Subcutaneous abdominal adipose tissue (tissue), 5 donors: ENCODE measurements at regions not wholly inside any gene's neighbourhood (a gene's known extent, or its start where the extent isn't known, plus 50 kb on each side); places are given as distances from the start of the nearest gene placed in this dataset.

Experiments
- H3K27ac ChIP-seq: one replicate; pipeline ENCODE4 v1.7.0; 2013; ENCODE audit warnings: low read depth, mild to moderate bottlenecking, inconsistent platforms, low read length, moderate library complexity
- H3K27me3 ChIP-seq, 5 donors: one replicate each; pipeline ENCODE4 v1.7.0; 2013; ENCODE audit warnings: low read length in 5 of 5, inconsistent platforms in 1 of 5; ENCODE audit not compliant: control insufficient read depth in 5 of 5, insufficient read depth in 4 of 5
- H3K36me3 ChIP-seq, 5 donors: one replicate each; pipeline ENCODE4 v1.7.0; 2013; ENCODE audit warnings: low read length in 5 of 5; ENCODE audit not compliant: control insufficient read depth in 5 of 5, insufficient read depth in 5 of 5
- H3K4me1 ChIP-seq, 5 donors: one replicate each; pipeline ENCODE4 v1.7.0; 2013; ENCODE audit warnings: low read length in 5 of 5, mild to moderate bottlenecking in 3 of 5, moderate library complexity in 1 of 5; ENCODE audit not compliant: control insufficient read depth in 5 of 5, insufficient read depth in 5 of 5
- H3K4me3 ChIP-seq, 5 donors: one replicate each; pipeline ENCODE4 v1.7.0; 2013; ENCODE audit warnings: low read length in 5 of 5, low read depth in 1 of 5
- H3K9ac ChIP-seq, 5 donors: one replicate each; pipeline ENCODE4 v1.7.0; 2013; ENCODE audit warnings: low read length in 5 of 5, mild to moderate bottlenecking in 4 of 5, moderate library complexity in 3 of 5
- H3K9me3 ChIP-seq, 5 donors: one replicate each; pipeline ENCODE4 v1.7.0; 2013; ENCODE audit warnings: low read length in 5 of 5; ENCODE audit not compliant: control insufficient read depth in 5 of 5
- donor health status: healthy.
- donor health status: healthy.
- donor health status: healthy.
- donor health status: healthy.
- donor health status: healthy.

DNA sequence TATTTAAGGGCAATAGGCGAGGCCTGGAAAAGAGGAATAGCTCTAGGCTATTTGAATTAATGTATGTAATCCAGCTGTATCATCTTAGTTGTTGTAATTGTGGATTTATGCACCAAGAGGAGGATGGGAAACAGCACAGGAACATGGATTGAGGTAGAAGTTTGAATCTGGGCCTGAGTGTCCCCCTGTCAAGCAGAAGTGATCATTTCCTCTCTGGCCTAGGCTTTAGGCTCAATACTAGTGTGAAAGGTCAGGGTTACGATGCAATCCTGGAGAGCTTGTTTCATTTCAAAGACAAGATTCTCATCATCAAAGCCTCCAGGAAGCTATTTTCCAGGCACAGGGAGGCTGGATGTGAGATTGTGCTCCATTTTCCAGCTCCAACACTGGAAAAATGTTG, 77.9 kb upstream of the HSD17B12 start:
- no peak overlapping the region for H3K4me3 ChIP-seq
- H3K27me3 ChIP-seq, result peaks cover 0 to 2% (median 0%) of the 10 kb centered on the region in 5 donors
- no peaks in the 10 kb centered on the region for H3K9me3 ChIP-seq
- H3K4me1 ChIP-seq, result no peaks in the 10 kb centered on the region
- no peak overlapping the region for H3K27ac ChIP-seq
- H3K9ac ChIP-seq, result no peak overlapping the region
- no peaks in the 10 kb centered on the region for H3K36me3 ChIP-seq

DNA sequence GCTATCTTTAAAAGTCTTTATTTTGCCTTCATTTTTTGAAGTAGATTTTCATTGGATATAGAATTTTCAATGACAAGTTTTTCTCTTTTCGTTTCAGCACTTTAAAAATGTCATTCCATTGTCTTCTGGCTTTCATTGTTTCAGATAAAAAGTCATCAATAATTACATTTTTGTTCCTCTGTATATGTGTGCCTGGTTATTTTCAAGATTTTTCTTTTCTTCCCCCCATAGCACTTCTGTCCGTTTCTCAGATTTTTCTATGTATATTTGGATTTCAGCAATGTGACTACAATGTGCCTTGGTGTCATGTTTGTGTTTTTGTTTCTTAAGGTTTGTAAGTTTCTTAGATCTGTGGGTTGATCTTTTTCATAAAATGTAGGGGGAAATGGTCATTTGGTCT, 66.3 kb upstream of the HSD17B12 start:
- Histone ChIP-seq H3K9me3 (peaks cover 3 to 12% (median 7%) of the 10 kb centered on the region in 5 donors), H3K27me3 (peaks cover 0 to 4% (median 0%) of the 10 kb centered on the region in 5 donors), H3K4me3 (no peak overlapping the region), H3K4me1 (no peaks in the 10 kb centered on the region), H3K27ac (no peak overlapping the region), H3K9ac (no peak overlapping the region), H3K36me3 (no peaks in the 10 kb centered on the region)

DNA sequence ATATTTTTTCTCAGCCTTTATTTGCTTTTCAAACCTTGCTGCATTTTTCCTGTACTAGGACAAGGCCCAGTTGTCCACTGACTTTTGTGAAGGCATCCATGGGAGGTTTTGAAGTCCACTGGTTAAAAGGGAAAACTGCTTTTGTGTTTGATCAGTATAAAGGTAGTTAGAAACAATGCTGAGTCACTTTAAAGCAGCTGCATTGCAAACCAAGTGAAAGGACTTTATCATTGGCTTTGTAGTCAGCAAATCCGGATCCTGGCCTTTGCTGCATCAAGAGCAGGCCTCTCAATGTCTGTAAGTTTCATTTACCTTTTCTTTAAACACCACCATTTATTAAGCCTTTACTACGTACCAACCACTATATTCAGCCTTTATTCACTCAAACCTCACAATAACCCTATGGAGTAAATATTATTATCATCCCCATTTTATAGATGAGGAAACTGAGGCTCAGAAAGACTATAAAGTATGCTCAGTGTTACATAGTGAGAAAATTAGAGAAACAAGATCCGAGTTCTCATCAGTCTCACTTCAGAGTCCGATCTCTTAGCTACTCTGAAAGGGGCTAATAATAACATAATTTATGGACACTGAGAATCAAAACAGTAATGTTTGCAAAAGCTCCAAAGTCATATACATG, 60.6 kb upstream of the HSD17B12 start:
- H3K9ac ChIP-seq, result no peak overlapping the region
- H3K4me1 ChIP-seq, result no peaks in the 10 kb centered on the region
- H3K36me3 ChIP-seq, result no peaks in the 10 kb centered on the region
- no peak overlapping the region for H3K27ac ChIP-seq
- H3K4me3 ChIP-seq, result no peak overlapping the region
- H3K27me3 ChIP-seq, result peaks cover 0 to 12% (median 4%) of the 10 kb centered on the region in 5 donors
- peaks cover 0 to 5% (median 4%) of the 10 kb centered on the region in 5 donors for H3K9me3 ChIP-seq

DNA sequence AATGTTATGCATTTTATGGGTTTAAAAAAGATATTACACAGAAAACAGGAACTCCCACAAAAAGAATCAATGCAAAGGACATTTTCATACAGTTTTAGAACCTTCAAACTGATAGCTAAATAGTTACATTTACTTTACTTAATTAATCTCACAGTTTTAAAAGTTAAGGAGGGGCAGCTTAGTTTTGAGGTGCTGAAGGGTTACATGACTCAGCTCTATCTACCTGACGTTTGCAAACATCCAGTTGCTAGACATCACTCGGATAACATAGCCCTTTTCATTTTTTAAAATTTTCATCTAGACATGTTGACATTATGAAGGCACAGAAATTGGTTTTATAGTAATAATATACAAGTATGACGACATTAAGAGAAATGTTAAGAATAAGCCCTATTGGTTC, 53.7 kb upstream of the HSD17B12 start:
- Histone ChIP-seq H3K4me3 (no peak overlapping the region), H3K36me3 (no peaks in the 10 kb centered on the region), H3K27ac (no peak overlapping the region), H3K9ac (no peak overlapping the region), H3K9me3 (no peaks in the 10 kb centered on the region), H3K4me1 (no peaks in the 10 kb centered on the region), H3K27me3 (peaks cover 0 to 9% (median 4%) of the 10 kb centered on the region in 5 donors)
